ENCODE measurements at regions not wholly inside any gene's neighbourhood (a gene's known extent, or its start where the extent isn't known, plus 50 kb on each side); places are given as distances from the start of the nearest gene placed in this dataset.
"Not testable (repeated sequence)": the region's sequence is repeated elsewhere in the genome, so short reads cannot be mapped to it uniquely, and the experiment has no call there.

DNA sequence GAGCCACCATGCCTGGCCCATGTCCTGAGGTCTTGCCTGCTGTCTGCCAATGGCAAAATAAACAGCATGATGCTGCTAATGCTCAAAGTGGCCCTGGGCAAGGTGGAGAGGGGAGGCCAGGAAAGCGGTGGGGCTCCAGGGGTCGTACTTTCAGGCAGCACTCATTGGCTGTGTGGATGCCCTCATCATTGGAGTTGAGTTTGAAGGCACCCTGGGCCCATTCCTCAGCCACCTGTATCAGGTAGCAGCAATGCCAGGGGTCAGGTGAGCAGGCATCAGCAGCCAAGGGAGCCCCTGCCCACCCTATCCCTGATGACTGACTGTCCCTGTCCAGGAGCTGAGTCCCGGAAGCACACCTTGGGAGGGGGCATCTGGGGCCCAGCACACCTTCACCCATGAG is 902.5 kb upstream of the ZNF722 start:
- FAIRE-seq (no peak), DNase-seq (ENCODE audit: low spot score) (no peak)

DNA sequence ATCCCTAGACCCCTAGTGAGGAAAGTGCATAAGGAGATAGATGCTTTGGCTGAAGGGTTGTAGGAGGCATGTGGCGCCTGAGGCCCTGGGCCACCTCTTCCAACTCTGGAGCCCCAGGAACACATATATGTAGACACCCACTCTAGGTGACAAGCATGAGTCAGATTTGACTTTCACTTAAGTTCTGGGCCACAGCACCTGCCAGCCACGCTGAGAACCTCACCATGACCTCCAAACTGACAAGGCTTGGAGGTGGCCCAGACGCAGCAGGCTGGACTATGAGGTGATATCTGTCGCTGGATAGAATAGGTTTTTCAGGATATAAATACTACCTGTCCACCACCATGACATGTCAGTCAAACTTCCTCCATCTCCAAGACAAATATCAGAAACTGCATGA is 894.0 kb upstream of the ZNF722 start:
- FAIRE-seq (no peak), DNase-seq (ENCODE audit: low spot score) (no peak)

DNA sequence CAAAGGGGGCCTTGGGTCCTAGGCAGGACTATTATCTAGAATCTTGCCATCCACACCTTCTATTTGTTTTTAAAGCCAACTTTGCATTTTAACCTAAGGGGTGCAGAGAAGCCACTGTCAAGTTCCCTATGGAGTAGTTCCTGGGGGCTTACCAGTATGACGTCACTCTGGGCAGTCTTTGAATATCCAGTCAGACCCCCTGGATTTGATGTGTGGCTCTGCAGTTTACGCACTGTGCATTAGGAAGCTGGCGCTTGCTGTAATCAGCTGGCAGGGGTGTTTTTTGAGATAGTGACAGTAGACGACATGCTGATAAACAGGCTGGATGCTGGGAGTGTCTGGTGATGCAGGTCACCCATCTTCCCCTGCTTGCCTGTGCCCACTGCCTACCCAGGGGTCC is 892.7 kb upstream of the ZNF722 start:
- FAIRE-seq (no peak), DNase-seq (ENCODE audit: low spot score) (no peak)

DNA sequence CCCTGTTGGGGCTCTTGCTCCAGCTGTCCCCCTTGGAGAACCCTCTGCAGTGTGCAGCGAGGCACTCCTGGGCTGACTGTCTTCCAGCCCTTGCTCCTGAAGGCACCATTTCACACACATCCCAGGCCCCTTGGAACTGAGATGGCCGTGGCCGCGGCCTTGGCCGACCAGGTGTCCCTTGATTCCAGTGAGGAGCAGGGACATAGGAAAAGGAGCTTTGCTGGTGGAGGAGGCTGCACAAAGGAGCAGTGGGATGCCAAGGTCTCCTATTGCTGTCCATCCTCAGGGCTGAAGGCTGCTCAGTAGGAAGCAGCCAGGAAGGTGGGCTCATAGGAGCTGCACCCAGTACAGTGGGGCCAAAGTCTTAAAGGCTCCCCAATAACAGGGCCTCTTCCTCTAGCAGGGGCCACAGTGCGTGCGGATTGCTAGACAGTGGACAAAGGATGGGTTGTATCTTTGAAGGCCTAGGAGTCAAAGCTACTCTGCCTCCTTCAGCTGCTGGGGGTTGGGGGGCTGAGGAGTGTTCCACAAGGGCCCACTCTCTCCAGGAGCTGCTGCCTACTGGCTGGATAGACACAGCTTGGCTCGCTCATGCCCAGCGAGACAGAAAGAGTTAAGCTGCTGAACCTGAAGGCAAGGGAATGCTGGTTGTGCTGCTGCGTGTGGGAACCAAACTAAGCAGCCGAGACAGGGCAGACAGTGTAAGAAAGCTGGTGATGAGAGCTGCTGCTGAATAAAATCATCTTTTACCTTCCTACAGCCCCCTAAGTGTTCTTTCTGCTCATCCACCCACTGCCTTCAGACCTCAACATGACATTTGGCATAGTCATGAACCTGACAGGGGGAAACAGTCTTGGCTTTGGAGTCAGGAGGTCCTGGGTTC is 891.9 kb upstream of the ZNF722 start:
- no peak for DNase-seq (ENCODE audit: low spot score)
- FAIRE-seq: no peak

DNA sequence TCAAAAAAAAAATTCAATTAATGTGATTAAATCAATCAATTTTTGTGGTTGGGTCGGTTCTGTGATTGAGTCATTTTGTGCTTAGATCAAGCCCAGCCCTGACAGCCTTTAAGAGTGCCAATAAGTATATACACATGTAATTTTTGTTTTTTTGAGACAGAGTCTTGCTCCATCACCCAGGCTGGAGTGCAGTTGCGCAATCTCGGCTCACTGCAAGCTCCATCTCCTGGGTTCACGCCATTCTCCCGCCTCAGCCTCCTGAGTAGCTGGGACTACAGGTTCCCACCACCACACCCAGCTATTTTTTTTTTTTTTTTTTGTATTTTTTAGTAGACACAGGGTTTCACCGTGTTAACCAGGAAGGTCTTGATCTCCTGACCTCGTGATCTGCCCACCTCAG is 887.1 kb upstream of the ZNF722 start:
- not testable (repeated sequence) for FAIRE-seq; DNase-seq (ENCODE audit: low spot score)

DNA sequence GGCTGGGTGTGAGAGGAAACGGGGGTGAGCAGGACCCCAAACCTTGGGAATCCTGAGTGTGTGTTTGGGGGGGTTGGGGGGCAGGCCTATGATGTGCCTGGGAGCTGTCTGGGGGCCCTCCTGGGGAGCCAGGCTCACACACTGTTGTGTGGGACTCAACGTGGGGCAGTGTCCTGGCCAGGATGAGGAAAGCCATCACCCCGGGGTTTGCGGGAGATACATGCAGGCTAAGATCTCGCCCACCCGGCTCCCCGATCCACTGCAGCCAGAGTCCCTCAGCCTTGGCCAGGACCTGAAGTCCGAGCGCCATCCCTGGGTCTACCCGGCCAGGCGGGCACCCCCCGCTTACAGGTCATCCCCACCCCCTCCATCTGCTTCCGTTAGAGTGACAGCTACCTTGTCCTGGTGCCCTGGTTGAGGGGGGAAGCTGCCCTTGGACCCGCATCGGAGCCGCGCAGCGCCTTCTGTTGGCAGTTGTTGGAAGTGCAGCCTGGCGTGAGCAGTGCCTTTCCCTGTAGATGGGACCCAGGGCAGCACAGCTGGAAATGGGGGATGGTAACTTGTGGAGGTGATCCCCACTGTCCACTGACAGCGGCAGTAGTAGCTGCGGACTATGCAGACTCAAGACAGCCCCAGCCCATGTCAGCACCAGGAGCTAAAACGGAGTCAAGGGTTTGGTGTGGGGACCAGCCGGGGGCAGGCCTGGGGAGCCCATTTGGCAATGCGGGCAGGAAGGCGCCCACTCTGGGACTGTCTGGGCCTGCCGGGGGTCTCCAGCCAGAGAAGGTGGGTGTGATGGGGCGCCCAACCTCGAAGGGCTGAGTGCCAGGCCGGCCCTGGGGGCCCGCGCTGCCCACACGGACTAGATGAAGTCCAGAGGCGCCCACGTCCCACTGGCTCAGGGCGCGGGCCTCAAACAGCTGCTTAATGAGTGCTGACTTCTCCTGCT is 885.6 kb upstream of the ZNF722 start:
- DNase-seq (ENCODE audit: low spot score) (no peak), FAIRE-seq (no peak)

DNA sequence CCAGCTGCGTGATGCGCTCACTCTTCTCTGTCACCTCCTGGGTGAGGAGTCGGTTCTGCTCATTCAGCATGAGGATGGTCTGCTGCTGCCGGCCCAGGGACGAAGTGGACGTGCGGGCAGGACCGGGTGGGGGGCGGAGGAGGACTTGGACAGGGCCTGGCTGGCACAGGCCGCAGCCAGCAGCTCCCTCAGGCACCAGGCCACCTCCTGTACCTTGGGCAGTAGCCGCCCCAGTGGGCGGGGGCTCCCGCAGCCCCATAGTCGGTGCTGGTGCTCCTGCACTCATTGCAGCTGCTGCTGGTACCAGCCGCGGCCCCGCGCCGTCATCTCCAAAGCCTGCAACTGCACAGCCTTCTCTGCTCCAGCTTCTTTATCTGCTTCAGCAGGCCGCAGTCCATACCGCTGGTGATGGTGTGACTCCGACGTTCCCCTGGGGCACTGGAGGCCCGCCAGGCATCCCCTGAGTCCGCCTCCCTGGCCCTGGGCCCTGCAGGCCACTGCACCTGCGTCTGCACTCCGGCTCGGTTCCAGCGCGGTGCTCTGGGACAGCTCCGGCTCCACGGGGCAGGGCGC is 884.9 kb upstream of the ZNF722 start:
- no peak for FAIRE-seq
- DNase-seq (ENCODE audit: low spot score): no peak

DNA sequence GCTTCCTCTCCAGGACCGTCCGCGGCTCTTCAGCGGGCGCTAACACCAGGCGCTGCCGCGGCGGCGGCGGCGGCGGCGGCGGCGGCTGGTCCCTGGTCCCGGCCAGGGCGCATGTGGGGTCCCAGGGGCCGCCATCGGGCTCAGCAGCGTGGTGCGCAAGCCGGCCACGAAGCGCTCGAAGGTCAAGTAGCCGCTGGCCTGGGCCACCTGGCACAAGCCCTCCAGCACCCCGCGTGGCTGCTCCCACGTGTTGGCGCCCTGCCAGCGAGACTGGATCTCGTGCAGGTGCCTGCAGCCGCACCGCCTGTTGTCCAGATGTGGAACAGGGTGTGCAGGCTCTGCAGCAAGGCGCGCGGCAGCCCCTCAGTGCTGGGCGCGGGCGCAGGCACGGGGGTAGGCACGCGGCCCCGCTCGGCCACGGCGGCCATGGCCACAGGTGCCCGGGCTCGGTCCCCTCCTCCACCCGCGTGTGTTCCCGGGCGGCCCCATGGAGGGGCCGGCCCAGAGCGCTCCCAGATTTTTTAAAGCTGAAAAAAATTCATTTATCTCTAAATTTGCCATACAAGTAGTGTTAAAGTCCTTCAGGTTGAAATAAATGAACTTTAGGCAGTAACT is 884.2 kb upstream of the ZNF722 start:
- peak; percentile 20 for FAIRE-seq
- peak; percentile 40 for DNase-seq (ENCODE audit: low spot score)
